Esophagus muscularis mucosa (tissue), 4 donors: ENCODE measurements at regions not wholly inside any gene's neighbourhood (a gene's known extent, or its start where the extent isn't known, plus 50 kb on each side); places are given as distances from the start of the nearest gene placed in this dataset.

Experiments used
- EP300 ChIP-seq: sonication (generic); formaldehyde crosslinking; IDR thresholded peaks from one replicate; pipeline ENCODE4 v1.6.1; 2017; ENCODE audit warnings: antibody characterized with exemption
- POLR2A ChIP-seq: fragments of 450-650 bp; IDR thresholded peaks from one replicate; pipeline ENCODE4 v1.6.1; 2017; ENCODE audit warnings: antibody characterized with exemption, moderate library complexity, mild to moderate bottlenecking, low read depth
- POLR2AphosphoS5 ChIP-seq, 2 donors: sonication (generic); formaldehyde crosslinking; IDR thresholded peaks; one replicate each; pipeline ENCODE4 v1.6.1; 2017; ENCODE audit warnings: antibody characterized with exemption in 2 of 2
- TF ChIP-seq, protein P1 (sequence below), 3 experiments: fragments of 200-600 bp in 2 of 3; fragments of 450-650 bp in 1 of 3; sonication (generic) in 2 of 3; IDR thresholded peaks; one replicate each; pipeline ENCODE4 v1.5.1; 2017 to 2019; ENCODE audit warnings: antibody characterized with exemption in 3 of 3, mild to moderate bottlenecking in 2 of 3, moderate library complexity in 1 of 3

DNA sequence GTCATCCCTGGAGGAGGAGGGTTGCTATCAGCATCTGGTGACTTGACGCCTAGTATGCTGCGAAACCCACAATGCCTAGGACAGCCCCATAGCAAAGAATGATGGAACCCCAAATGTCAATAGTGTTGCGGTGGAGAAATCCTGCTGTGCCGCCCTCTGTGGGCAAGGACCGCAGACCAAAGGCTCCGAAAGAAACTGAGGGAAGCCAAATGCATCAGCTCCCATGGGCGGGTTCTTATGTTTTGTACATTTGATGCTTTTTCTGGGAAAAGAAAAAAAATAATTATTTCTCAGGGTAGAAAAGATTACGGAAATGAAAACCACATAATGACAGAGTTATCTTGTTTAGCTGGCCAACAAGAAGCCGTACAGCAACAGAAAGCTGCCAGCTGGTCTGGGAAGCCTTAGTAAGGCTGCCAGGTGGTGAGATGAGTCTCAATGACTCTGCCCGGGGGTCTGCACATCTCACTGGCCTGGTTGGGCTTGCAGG lies 95.0 kb upstream of the TBL1X start:
- TF ChIP-seq, protein P1, sequence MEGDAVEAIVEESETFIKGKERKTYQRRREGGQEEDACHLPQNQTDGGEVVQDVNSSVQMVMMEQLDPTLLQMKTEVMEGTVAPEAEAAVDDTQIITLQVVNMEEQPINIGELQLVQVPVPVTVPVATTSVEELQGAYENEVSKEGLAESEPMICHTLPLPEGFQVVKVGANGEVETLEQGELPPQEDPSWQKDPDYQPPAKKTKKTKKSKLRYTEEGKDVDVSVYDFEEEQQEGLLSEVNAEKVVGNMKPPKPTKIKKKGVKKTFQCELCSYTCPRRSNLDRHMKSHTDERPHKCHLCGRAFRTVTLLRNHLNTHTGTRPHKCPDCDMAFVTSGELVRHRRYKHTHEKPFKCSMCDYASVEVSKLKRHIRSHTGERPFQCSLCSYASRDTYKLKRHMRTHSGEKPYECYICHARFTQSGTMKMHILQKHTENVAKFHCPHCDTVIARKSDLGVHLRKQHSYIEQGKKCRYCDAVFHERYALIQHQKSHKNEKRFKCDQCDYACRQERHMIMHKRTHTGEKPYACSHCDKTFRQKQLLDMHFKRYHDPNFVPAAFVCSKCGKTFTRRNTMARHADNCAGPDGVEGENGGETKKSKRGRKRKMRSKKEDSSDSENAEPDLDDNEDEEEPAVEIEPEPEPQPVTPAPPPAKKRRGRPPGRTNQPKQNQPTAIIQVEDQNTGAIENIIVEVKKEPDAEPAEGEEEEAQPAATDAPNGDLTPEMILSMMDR (IDR thresholded peaks at IDR 0.05): no peak
- TF ChIP-seq POLR2AphosphoS5 (IDR thresholded peaks at IDR 0.05) (no peak), POLR2A (no peak), EP300 (no peak)
